Medulla oblongata (tissue), 1 donor: ENCODE measurements at regions not wholly inside any gene's neighbourhood (a gene's known extent, or its start where the extent isn't known, plus 50 kb on each side); places are given as distances from the start of the nearest gene placed in this dataset.
"Not testable (repeated sequence)": the region's sequence is repeated elsewhere in the genome, so short reads cannot be mapped to it uniquely, and the experiment has no call there.

Experiments used
- DNase-seq: peaks from one replicate; pipeline ENCODE4 v3.0.0-alpha.2; 2015; ENCODE audit errors: extremely low spot score

- DNase-seq: no peak
Observed at GRCh38 chr4:127261476-127261875, 371.3 kb upstream of the INTU start.

- no peak for DNase-seq
Observed at GRCh38 chr4:127268367-127268766, 364.4 kb upstream of the INTU start.

GRCh38 chr4:127277023-127277422 lies 355.7 kb upstream of the INTU start:
- DNase-seq: not testable (repeated sequence)

- DNase-seq: no peak
Observed at GRCh38 chr4:127284236-127284635, 348.5 kb upstream of the INTU start.

DNA sequence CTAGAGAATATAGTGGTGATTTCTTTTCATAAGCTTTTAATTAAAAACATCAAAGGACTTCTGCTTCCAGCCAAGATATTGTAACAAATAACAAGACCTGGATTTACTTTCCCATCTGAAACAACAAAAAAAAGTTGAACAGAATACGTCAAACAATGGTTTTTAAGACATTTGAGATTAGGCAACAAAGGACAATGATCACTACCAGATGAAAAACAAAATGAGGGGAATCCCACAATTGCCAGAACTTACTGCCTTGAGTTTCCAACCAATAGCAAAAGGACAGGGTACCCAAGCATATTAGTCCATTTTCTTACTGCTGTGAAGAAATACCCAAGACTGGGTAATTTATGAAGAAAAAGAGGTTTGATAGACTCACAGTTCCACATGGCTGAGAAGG lies 341.4 kb upstream of the INTU start:
- DNase-seq: no peak

DNA sequence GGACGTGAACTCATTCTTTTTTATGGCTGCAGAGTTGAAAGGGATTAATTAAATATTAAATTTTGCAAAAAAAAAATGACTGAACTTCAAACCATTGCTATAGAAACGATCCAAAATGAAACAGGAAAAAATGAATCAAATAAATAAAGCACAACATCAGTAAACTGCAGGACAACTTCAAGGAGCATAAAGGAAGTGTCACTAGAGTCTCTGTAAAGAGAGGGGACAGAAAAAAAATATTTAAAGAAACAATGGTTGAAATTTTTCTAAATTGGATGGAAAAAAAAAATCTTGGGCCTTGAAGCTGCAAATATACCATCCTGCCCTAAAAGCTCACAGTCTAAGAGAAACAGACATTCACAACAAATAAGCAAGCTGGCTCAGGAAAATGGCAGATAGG lies 339.3 kb upstream of the INTU start:
- no peak for DNase-seq

DNA sequence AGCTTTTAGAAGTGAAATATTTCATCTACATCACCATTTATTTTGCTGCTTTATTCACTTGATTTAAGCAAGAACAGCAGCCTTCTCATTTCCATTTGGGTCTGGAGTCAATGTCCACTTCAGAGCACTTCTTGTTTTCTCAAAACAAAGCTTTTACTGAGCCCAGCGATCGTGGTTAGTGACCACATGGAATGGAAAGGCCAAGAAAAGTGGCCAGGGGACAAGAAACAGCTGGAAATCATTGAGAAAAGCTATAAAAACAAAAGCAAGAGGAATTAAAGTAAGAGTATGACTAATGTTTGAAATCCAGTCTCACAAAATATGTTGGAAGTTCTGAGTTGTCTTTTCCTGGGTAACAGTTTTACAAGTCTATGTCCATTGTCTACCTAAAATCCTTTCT lies 328.4 kb upstream of the INTU start:
- DNase-seq: no peak

DNA sequence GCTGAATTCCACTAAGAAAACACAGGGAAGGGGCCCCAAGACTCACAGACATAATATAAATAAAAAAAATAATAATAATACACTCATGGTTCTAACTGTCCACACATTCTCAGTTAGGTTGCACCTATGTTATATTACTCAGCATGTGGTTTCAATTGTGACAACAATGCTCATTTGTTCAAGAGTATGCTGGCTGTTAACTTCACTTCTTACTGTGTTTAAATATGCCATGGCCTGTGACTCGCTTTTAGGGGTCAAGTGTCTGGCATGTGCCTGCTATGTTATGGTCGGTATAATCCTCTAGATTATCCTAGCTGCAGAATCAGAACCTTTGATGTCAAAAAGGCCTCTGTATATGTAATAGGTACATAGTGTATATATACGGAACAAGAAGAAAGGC lies 324.8 kb upstream of the INTU start:
- no peak for DNase-seq

GRCh38 chr4:127309369-127310102 lies 323.2 kb upstream of the INTU start:
- no peak for DNase-seq

- no peak for DNase-seq
Observed at GRCh38 chr4:127311371-127311770, 321.4 kb upstream of the INTU start.

DNA sequence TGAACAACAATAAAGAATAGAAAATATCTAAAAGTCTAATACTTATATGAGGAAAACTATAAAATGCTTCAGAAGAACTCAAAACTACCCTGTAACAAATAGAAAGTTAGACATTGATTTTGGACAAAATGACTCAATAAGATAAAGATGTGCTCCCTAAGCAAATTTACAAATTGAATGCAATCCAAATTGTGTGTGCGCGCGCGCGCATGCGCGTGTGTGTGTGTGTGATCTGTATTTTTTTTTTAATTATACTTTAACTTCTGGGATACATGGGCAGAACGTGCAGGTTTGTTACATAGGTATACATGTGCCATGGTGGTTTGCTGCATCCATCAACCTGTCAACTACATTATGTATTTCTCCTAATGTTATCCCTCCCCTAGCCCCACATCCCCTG lies 320.8 kb upstream of the INTU start:
- no peak for DNase-seq

DNA sequence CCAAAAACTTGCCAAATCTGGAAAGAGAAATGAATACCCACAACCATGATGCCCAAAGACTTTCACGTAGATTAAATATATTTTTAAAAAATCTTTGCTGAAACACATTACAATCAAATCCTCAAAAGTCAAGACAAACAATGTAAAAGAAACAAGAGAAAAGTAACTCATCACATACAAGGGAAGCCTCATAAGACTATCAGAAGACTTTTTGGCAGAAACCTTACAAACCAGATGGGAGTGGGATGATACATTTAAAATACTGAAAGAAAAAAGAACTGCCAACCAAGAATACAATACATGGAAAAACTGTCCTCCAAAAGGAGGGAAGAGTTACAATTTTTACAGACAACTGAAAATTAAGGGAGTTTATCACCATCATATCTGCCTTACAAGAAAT lies 319.0 kb upstream of the INTU start:
- no peak for DNase-seq

DNA sequence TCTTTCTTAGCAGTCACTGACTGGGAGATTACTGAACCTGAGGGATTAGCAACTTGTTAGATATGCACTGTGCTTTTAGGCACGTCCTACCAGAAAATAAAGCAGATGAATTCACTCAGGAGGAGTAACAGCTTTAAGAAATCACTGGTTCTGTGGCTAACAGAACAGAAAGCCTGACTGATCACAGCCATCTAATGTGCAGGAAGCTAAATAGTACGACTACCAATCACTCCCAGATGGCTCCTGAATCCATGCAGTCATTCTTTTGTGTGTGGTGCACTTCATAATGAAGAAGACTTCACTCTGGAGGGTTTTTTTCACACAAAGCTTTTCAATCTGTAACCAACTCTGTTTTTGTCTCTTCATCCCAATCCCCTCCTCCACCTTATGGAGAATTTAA lies 305.3 kb upstream of the INTU start:
- DNase-seq: no peak

DNA sequence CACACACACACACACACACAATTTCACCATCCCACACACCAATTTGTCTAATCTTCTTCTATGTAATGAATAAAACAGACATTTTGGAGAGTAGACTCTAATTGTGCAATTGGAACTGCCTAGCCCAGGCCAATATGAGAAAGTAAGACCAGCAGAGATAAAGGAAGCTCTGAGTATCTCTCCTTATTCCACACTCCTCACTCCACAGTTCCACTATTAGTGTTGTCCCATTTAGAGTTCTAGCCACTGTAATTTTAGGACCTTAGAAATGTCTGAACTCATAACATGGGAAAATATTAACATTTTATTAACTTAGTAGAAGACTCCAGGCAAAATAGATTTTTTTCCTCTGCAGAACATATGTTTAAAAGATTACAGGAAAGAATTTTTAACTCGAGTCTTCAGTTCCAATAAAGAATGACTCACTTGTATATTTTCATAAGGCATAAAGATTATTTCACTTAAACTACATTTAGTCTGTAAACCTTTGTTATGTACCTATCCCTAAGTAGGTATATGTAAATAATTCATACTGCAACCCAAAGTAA lies 297.6 kb upstream of the INTU start:
- no peak for DNase-seq

DNA sequence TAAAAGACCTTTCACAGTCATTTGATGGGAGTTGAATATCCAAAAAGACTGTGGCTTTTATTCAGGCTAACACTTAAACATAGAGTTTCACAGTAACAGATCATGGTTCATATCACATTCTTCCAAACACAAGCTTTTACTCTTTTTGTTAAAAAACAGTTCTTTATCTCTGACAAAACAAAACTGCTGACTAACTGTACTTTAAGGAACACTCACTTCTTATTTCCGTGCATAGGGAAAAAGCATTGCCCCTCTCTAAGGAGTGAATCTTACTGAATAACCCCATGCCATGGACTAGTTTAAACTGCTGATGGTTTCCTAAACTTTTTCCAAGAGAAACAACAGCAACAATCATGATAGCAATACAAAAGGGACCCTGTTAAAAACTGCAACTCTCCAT lies 297.0 kb upstream of the INTU start:
- DNase-seq: no peak

DNA sequence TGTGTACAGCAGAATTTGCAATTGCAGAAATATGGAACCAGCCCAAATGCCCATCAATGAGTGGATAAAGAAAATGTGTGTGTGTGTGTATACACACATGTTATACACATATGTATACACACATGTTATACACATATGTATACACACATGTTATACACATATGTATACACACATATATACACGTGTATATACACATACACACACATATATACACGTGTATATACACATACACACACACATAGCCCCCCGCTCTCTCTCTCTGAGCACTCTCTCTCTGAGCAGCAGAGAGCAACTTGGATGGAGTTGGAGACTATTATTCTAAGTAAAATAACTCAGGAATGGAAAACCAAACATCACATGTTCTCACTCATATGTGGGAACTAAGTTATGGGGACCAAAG lies 289.6 kb upstream of the INTU start:
- not testable (repeated sequence) for DNase-seq

DNA sequence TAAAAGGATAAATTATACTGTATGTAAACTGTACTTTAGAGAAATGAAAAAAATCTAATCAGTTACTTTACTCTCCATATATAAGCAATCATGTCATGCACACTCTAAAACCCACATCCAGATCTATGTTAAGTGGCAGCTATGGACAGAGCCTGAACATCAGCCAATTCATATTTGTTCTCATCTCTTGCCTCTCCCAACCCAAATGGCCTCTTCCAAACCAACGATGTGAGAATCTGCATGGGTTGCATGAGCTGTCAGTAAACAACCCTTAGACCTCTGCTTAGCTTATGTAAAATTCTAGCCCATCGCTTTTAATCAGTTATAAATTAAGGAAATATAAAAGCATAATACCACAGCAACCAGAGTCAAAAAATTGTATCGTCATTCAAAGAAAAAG lies 288.7 kb upstream of the INTU start:
- DNase-seq: no peak

DNA sequence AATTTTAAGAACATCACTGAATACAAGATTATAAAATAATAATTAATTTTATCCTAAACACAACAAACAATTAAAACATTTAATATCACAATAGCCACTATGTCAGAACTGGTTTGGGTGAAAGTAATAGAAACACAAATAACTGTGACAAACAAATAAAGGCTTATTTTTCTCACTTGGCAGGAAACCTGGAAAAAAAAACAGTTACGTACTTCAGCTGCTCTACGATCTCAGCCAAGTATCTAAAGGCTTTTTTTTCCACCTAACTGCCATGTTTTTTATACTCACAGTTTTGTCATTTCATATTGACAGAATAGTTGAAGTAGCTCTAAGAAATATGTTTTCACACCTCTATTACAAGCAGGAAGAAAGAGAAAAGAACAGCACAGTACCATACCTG lies 284.8 kb upstream of the INTU start:
- no peak for DNase-seq

GRCh38 chr4:127352220-127353113 lies 280.3 kb upstream of the INTU start:
- DNase-seq: no peak

- peak; percentile 12 for DNase-seq
Observed at GRCh38 chr4:127355743-127356142, 277.0 kb upstream of the INTU start.

GRCh38 chr4:127357765-127358164 lies 275.0 kb upstream of the INTU start:
- no peak for DNase-seq

GRCh38 chr4:127362686-127363085 lies 270.1 kb upstream of the INTU start:
- DNase-seq: no peak

DNA sequence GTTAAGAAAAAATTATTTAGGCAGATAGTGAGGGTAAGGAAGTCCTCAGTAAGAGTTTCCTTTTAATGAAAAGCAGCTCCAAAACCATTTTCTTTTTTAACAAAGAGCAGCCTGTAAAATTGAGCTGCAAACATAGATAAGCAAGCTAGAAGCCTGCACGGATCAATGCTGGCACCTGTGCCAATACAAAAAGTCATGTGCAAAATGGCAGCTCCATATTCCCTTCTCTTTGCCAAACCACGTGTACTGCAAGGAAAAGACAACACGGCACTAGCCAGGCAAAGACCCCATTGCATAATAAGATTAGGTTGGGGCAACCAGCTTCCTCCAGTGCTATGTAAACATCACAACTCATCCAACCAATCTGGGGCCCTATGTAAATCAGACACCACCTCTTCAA lies 268.4 kb upstream of the INTU start:
- DNase-seq: no peak
